ENCODE measurements at regions not wholly inside any gene's neighbourhood (a gene's known extent, or its start where the extent isn't known, plus 50 kb on each side); places are given as distances from the start of the nearest gene placed in this dataset.

- TF ChIP-seq EZH2phosphoT487 (IDR thresholded peaks at IDR 0.05; ENCODE audit: insufficient read depth, low read depth), result no peak
- TF ChIP-seq EZH2 (IDR thresholded peaks at IDR 0.05; ENCODE audit: insufficient read depth, poor library complexity, severe bottlenecking), result no peak
Observed at GRCh38 chr3:8290611-8291010, 211.0 kb upstream of the LMCD1 start.

GRCh38 chr3:8296461-8296860 is 205.2 kb upstream of the LMCD1 start:
- Histone ChIP-seq H3K36me3 (ENCODE audit: low read depth) (no peaks in the 10 kb centered on the region), H3K79me2 (ENCODE audit: insufficient read depth) (no peaks in the 10 kb centered on the region), H3K4me3 (no peak overlapping the region), H3K27ac (no peak overlapping the region), H3K9ac (no peak overlapping the region), H3K9me2 (ENCODE audit: insufficient read depth) (no peaks in the 10 kb centered on the region), H3F3A (ENCODE audit: insufficient read depth) (no peaks in the 10 kb centered on the region), H3K27me3 (replicated peaks; ENCODE audit: insufficient read depth) (no peaks in the 10 kb centered on the region), H3K4me1 (ENCODE audit: insufficient read depth) (no peaks in the 10 kb centered on the region), H3K4me2 (ENCODE audit: unreplicated experiment) (no peak overlapping the region), H3K9me3 (ENCODE audit: low read depth) (no peaks in the 10 kb centered on the region), H2AFZ (no peak overlapping the region), H4K20me1 (ENCODE audit: insufficient read depth) (no peaks in the 10 kb centered on the region)
- no peak for DNase-seq
- in situ Hi-C loops (cut with MboI), result no loop called here
- WGBS, 2 experiments (ENCODE audit: low coverage in 1 of 2, low lambda C conversion rate in 2 of 2, missing lambda C conversion rate in 2 of 2), result 49 to 57% methylated on average over 2 of the region's 2 CpGs
- TF ChIP-seq EZH2phosphoT487 (IDR thresholded peaks at IDR 0.05; ENCODE audit: insufficient read depth, low read depth) (no peak), EZH2 (IDR thresholded peaks at IDR 0.05; ENCODE audit: insufficient read depth, poor library complexity, severe bottlenecking) (no peak)

More at GRCh38 chr3:8290611-8291010, 211.0 kb upstream of the LMCD1 start:
- H3K36me3 ChIP-seq (ENCODE audit: low read depth), result no peaks in the 10 kb centered on the region
- H3K27ac ChIP-seq, result no peak overlapping the region
- no peak overlapping the region for H3K4me3 ChIP-seq
- no peak for DNase-seq
- H3K27me3 ChIP-seq (replicated peaks; ENCODE audit: insufficient read depth), result no peaks in the 10 kb centered on the region
- no peak overlapping the region for H3K9ac ChIP-seq
- in situ Hi-C loops (cut with MboI), result no loop called here
- no peak overlapping the region for H3K4me2 ChIP-seq (ENCODE audit: unreplicated experiment)
- no peaks in the 10 kb centered on the region for H3F3A ChIP-seq (ENCODE audit: insufficient read depth)
- H3K79me2 ChIP-seq (ENCODE audit: insufficient read depth), result no peaks in the 10 kb centered on the region
- H4K20me1 ChIP-seq (ENCODE audit: insufficient read depth), result no peaks in the 10 kb centered on the region
- H3K9me2 ChIP-seq (ENCODE audit: insufficient read depth), result no peaks in the 10 kb centered on the region
- H3K9me3 ChIP-seq (ENCODE audit: low read depth), result no peaks in the 10 kb centered on the region
- no peaks in the 10 kb centered on the region for H3K4me1 ChIP-seq (ENCODE audit: insufficient read depth)
- H2AFZ ChIP-seq, result no peak overlapping the region
- WGBS, 2 experiments (ENCODE audit: low coverage in 1 of 2, low lambda C conversion rate in 2 of 2, missing lambda C conversion rate in 2 of 2), result 39 to 49% methylated on average over 2 of the region's 2 CpGs

- in situ Hi-C loops (cut with MboI), result no loop called here
- WGBS, 2 experiments (ENCODE audit: low coverage in 1 of 2, low lambda C conversion rate in 2 of 2, missing lambda C conversion rate in 2 of 2), result 59 to 60% methylated on average over 9 of the region's 9 CpGs
- H3K4me3 ChIP-seq, result no peak overlapping the region
- H3F3A ChIP-seq (ENCODE audit: insufficient read depth), result no peaks in the 10 kb centered on the region
- no peaks in the 10 kb centered on the region for H3K9me2 ChIP-seq (ENCODE audit: insufficient read depth)
- TF ChIP-seq EZH2 (IDR thresholded peaks at IDR 0.05; ENCODE audit: insufficient read depth, poor library complexity, severe bottlenecking) (no peak), EZH2phosphoT487 (IDR thresholded peaks at IDR 0.05; ENCODE audit: insufficient read depth, low read depth) (no peak)
- H3K4me2 ChIP-seq (ENCODE audit: unreplicated experiment), result no peak overlapping the region
- H3K9me3 ChIP-seq (ENCODE audit: low read depth), result no peaks in the 10 kb centered on the region
- no peaks in the 10 kb centered on the region for H3K79me2 ChIP-seq (ENCODE audit: insufficient read depth)
- H3K36me3 ChIP-seq (ENCODE audit: low read depth), result no peaks in the 10 kb centered on the region
- no peaks in the 10 kb centered on the region for H3K27me3 ChIP-seq (replicated peaks; ENCODE audit: insufficient read depth)
- H4K20me1 ChIP-seq (ENCODE audit: insufficient read depth), result no peaks in the 10 kb centered on the region
- no peak overlapping the region for H3K9ac ChIP-seq
- no peak overlapping the region for H2AFZ ChIP-seq
- DNase-seq, result no peak
- no peaks in the 10 kb centered on the region for H3K4me1 ChIP-seq (ENCODE audit: insufficient read depth)
- no peak overlapping the region for H3K27ac ChIP-seq
Observed at GRCh38 chr3:8298021-8298954, 203.3 kb upstream of the LMCD1 start.

GRCh38 chr3:8301977-8302735 is 199.5 kb upstream of the LMCD1 start:
- no peak overlapping the region for H3K4me3 ChIP-seq
- H2AFZ ChIP-seq, result no peak overlapping the region
- H3K9me3 ChIP-seq (ENCODE audit: low read depth), result no peaks in the 10 kb centered on the region
- H4K20me1 ChIP-seq (ENCODE audit: insufficient read depth), result no peaks in the 10 kb centered on the region
- H3F3A ChIP-seq (ENCODE audit: insufficient read depth), result no peaks in the 10 kb centered on the region
- H3K27me3 ChIP-seq (replicated peaks; ENCODE audit: insufficient read depth), result no peaks in the 10 kb centered on the region
- DNase-seq, result peak; percentile 73
- no peaks in the 10 kb centered on the region; the same call in 1 of the 2 replicates for H3K4me1 ChIP-seq (ENCODE audit: insufficient read depth)
- WGBS, 2 experiments (ENCODE audit: low coverage in 1 of 2, low lambda C conversion rate in 2 of 2, missing lambda C conversion rate in 2 of 2), result 18 to 19% methylated on average over 7 of the region's 7 CpGs
- no peaks in the 10 kb centered on the region for H3K9me2 ChIP-seq (ENCODE audit: insufficient read depth)
- in situ Hi-C loops (cut with MboI), result no loop called here
- no peaks in the 10 kb centered on the region for H3K36me3 ChIP-seq (ENCODE audit: low read depth)
- H3K4me2 ChIP-seq (ENCODE audit: unreplicated experiment), result no peak overlapping the region
- no peak for TF ChIP-seq EZH2 (IDR thresholded peaks at IDR 0.05; ENCODE audit: insufficient read depth, poor library complexity, severe bottlenecking)
- TF ChIP-seq EZH2phosphoT487 (IDR thresholded peaks at IDR 0.05; ENCODE audit: insufficient read depth, low read depth), result no peak
- H3K79me2 ChIP-seq (ENCODE audit: insufficient read depth), result no peaks in the 10 kb centered on the region
- no peak overlapping the region for H3K27ac ChIP-seq
- no peak overlapping the region for H3K9ac ChIP-seq

Measured in GM23248 (cell line).